Type B pancreatic cell (in vitro differentiated cells): ENCODE measurements at regions not wholly inside any gene's neighbourhood (a gene's known extent, or its start where the extent isn't known, plus 50 kb on each side); places are given as distances from the start of the nearest gene placed in this dataset.

Source experiments
- DNase-seq: peaks from one replicate; pipeline ENCODE4 v3.0.0; 2021; ENCODE audit warnings: mixed read lengths; ENCODE audit not compliant: unreplicated experiment; ENCODE audit errors: extremely low spot score
- H3K27ac Mint-ChIP-seq: 2 replicates; pipeline ENCODE4 v1.8.0; 2021; ENCODE audit warnings: mild to moderate bottlenecking, mixed read lengths
- H3K27me3 Mint-ChIP-seq: 2 replicates; pipeline ENCODE4 v1.8.0; 2021; ENCODE audit warnings: mixed read lengths
- H3K36me3 Mint-ChIP-seq: 2 replicates; pipeline ENCODE4 v1.8.0; 2021; ENCODE audit warnings: mixed read lengths
- H3K4me1 Mint-ChIP-seq: one replicate; pipeline ENCODE4 v1.8.0; 2021; ENCODE audit warnings: mixed read lengths; ENCODE audit not compliant: unreplicated experiment
- H3K4me3 Mint-ChIP-seq: 2 replicates; pipeline ENCODE4 v1.8.0; 2021; ENCODE audit warnings: mild to moderate bottlenecking, mixed read lengths
- H3K9me3 Mint-ChIP-seq: 2 replicates; pipeline ENCODE4 v1.8.0; 2021; ENCODE audit warnings: mixed read lengths
- CTCF ChIP-seq: fragments of 200-600 bp; sonication (generic); conservative IDR thresholded peaks from 2 replicates; pipeline ENCODE4 v1.5.0; 2021; ENCODE audit warnings: antibody characterized with exemption, mild to moderate bottlenecking

GRCh38 chr13:40207001-40207478 is 459.4 kb downstream of the FOXO1 start:
- Mint-ChIP-seq H3K36me3 (no peaks in the 10 kb centered on the region), H3K4me1 (no peaks in the 10 kb centered on the region), H3K4me3 (no peak overlapping the region), H3K9me3 (peaks cover 7% of the 10 kb centered on the region), H3K27ac (peak overlapping the region; percentile 67), H3K27me3 (peaks cover 5% of the 10 kb centered on the region)
- no peak for DNase-seq
- TF ChIP-seq CTCF = no peak

GRCh38 chr13:40208517-40208916 is 457.9 kb downstream of the FOXO1 start:
- peaks cover 5% of the 10 kb centered on the region for H3K27me3 Mint-ChIP-seq
- H3K36me3 Mint-ChIP-seq = no peaks in the 10 kb centered on the region
- TF ChIP-seq CTCF = no peak
- H3K4me3 Mint-ChIP-seq = no peak overlapping the region
- H3K4me1 Mint-ChIP-seq = no peaks in the 10 kb centered on the region
- no peak for DNase-seq
- H3K27ac Mint-ChIP-seq = no peak overlapping the region
- H3K9me3 Mint-ChIP-seq = peaks cover 15% of the 10 kb centered on the region

- TF ChIP-seq CTCF = no peak
- no peak for DNase-seq
- no peaks in the 10 kb centered on the region for H3K36me3 Mint-ChIP-seq
These were observed 455.4 kb downstream of the FOXO1 start for GRCh38 chr13:40210865-40211585.

GRCh38 chr13:40211586-40211968 is 454.9 kb downstream of the FOXO1 start:
- Mint-ChIP-seq H3K9me3 (peaks cover 20% of the 10 kb centered on the region), H3K4me1 (no peaks in the 10 kb centered on the region), H3K27me3 (peaks cover 6% of the 10 kb centered on the region), H3K27ac (no peak overlapping the region), H3K36me3 (no peaks in the 10 kb centered on the region), H3K4me3 (no peak overlapping the region)
- DNase-seq = no peak
- TF ChIP-seq CTCF = no peak

More at GRCh38 chr13:40210865-40211585, 455.4 kb downstream of the FOXO1 start:
- Mint-ChIP-seq H3K4me3 (no peak overlapping the region), H3K27me3 (peaks cover 5% of the 10 kb centered on the region), H3K27ac (no peak overlapping the region), H3K4me1 (no peaks in the 10 kb centered on the region), H3K9me3 (peaks cover 20% of the 10 kb centered on the region)

- no peak for DNase-seq
- no peak overlapping the region for H3K4me3 Mint-ChIP-seq
- H3K4me1 Mint-ChIP-seq = no peaks in the 10 kb centered on the region
- no peaks in the 10 kb centered on the region for H3K36me3 Mint-ChIP-seq
- H3K27me3 Mint-ChIP-seq = peaks cover 8% of the 10 kb centered on the region
- H3K27ac Mint-ChIP-seq = no peak overlapping the region
- peaks cover 20% of the 10 kb centered on the region for H3K9me3 Mint-ChIP-seq
- no peak for TF ChIP-seq CTCF
These were observed 452.7 kb downstream of the FOXO1 start for GRCh38 chr13:40213779-40214178.
